Fibroblast of villous mesenchyme (primary cell): ENCODE measurements at regions not wholly inside any gene's neighbourhood (a gene's known extent, or its start where the extent isn't known, plus 50 kb on each side); places are given as distances from the start of the nearest gene placed in this dataset.

Experiments
- DNase-seq: peaks from one replicate; pipeline ENCODE4 v3.0.0-alpha.2; 2010; ENCODE audit warnings: low read depth
- H3K4me3 ChIP-seq: 2 replicates; pipeline ENCODE4 v1.5.1; 2011; ENCODE audit warnings: low read depth, mild to moderate bottlenecking, low read length
- CTCF ChIP-seq: IDR thresholded peaks from 2 replicates; pipeline ENCODE4 v1.5.1; 2012; ENCODE audit warnings: low read depth, mild to moderate bottlenecking, low read length; ENCODE audit not compliant: insufficient read depth

GRCh38 chr5:104628911-104629310 lies 1066.3 kb upstream of the NUDT12 start:
- TF ChIP-seq CTCF: no peak
- no peak overlapping the region for H3K4me3 ChIP-seq
- peak; percentile 14 for DNase-seq

- H3K4me3 ChIP-seq: no peak overlapping the region
- DNase-seq: no peak
- TF ChIP-seq CTCF: no peak
These were observed 1063.5 kb upstream of the NUDT12 start for GRCh38 chr5:104626122-104626521.

GRCh38 chr5:104612005-104612404 lies 1049.4 kb upstream of the NUDT12 start:
- no peak overlapping the region for H3K4me3 ChIP-seq
- DNase-seq: no peak
- no peak for TF ChIP-seq CTCF

- no peak for TF ChIP-seq CTCF
These were observed 1048.7 kb upstream of the NUDT12 start for GRCh38 chr5:104611135-104611767.

GRCh38 chr5:104606258-104606829 lies 1043.8 kb upstream of the NUDT12 start:
- no peak overlapping the region for H3K4me3 ChIP-seq
- no peak for TF ChIP-seq CTCF
- no peak for DNase-seq

More at GRCh38 chr5:104611135-104611767, 1048.7 kb upstream of the NUDT12 start:
- no peak overlapping the region for H3K4me3 ChIP-seq
- no peak for DNase-seq

GRCh38 chr5:104599726-104600125 lies 1037.1 kb upstream of the NUDT12 start:
- no peak for TF ChIP-seq CTCF
- no peak for DNase-seq
- H3K4me3 ChIP-seq: no peak overlapping the region

- peak; percentile 2 for DNase-seq
- no peak overlapping the region for H3K4me3 ChIP-seq
- no peak for TF ChIP-seq CTCF
These were observed 1035.7 kb upstream of the NUDT12 start for GRCh38 chr5:104598285-104598684.
